ENCODE measurements at regions not wholly inside any gene's neighbourhood (a gene's known extent, or its start where the extent isn't known, plus 50 kb on each side); places are given as distances from the start of the nearest gene placed in this dataset.

GRCh38 chr10:88082806-88083596 lies 219.6 kb downstream of the PTEN start:
- no peak for DNase-seq (ENCODE audit: low read depth)

DNA sequence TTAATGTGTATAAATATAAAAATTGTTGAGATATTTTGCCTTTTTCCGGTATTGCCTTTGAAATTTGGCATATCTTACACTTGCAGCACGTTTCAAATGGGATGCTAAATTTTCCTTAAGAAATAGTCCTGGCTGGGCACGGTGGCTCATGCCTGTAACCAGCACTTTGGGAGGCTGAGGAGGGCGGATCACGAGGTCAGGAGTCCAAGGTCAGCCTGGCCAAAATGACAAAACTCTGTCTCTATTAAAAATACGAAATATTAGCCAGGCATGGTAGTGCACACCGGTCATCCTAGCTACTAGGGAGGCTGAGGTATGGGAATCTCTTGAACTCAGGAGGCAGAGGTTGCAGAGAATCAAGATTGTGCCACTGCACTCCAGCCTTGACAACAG lies 220.2 kb downstream of the PTEN start:
- no peak for DNase-seq (ENCODE audit: low read depth)

- DNase-seq (ENCODE audit: low read depth): no peak
These were observed 222.9 kb downstream of the PTEN start for GRCh38 chr10:88086187-88086960.

DNA sequence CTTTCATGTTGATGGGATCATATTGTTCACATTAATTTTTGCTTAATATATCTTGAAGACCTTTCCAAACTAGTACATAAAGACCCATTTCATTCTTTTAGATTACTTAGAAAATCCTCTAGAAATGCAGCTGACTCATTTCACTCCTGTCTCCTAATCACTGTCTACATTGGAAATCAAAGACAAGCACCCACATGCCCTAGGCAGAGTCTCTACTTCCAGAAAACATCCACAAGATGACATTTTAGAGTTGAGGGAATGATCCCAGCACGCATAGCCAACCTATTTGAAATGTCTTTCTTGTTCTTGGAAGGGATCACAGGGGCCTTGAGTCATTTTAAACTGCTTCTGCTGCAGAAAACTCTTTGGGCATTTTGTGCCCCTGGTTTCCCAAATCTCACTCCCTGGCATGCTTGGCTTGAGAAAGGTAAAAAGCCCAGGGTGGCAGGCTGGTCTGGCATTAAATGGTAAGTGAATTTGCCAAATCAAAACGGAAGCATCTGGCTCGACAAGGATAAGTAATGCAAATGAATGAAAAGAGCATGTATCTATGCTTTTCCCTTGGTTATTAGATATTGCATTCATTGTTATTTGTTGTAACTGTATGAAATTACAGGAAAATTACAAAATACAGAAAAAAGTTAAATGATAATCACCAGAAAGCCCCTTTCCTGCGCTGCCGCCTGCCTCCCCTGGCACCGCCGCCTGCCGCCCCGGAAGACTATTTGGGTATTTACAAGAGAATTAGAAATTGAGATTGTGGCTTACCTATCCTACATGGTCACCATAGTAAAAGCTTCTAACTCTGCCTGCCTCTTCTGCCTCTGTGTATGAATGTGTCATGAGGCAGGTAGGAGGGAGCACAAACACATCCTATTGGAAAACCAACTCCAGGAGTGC lies 225.3 kb downstream of the PTEN start:
- no peak for DNase-seq (ENCODE audit: low read depth)

DNA sequence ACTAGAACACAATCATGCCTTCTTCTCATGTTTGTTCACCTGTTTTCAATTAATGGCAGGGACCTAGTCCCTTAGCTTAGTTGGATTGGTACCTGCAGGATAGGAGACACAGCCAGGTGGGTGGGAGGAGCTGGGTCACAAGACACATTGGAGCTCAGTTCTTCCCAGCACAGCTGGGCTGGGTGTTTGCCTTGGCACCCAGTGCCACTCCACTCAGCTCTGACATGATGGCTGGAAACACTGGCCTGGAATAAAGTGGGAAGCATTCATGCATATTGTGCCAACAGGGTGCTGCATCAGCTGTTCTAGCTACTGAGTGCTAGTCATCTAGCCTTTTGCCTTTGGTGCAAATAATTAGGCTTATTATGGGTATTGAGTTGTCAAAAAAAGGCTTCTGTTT lies 226.1 kb downstream of the PTEN start:
- DNase-seq (ENCODE audit: low read depth): no peak

DNA sequence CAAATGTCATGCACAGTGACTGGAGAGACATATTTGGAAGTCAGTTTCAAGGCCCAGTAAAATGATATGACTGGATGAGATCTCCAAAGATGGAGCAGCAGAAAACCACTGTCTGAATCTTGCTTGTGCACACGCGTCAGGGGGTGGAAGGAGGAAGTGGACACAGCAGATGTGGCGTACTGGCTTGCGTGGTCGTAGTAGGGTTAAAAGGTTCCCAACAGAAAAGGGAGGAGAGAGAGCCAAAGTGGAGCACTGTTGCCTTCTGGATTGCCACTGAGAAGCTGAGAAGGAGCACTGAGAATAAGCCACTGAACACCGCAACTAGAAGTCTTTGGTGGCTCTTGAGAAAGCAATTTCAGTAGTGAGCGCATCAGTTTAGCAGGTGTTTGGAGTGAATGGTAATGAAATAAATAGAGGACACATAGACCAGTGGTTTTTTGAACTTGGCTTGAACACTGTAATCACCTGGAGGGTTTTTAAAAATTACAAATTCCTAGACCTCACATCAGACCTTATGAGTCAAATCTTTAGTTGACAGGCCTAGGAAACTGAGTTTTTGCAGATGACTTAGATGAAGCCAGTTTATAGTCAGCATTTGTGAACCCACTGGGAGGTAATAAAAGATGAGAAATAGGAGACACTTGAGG lies 227.3 kb downstream of the PTEN start:
- no peak for DNase-seq (ENCODE audit: low read depth)

DNA sequence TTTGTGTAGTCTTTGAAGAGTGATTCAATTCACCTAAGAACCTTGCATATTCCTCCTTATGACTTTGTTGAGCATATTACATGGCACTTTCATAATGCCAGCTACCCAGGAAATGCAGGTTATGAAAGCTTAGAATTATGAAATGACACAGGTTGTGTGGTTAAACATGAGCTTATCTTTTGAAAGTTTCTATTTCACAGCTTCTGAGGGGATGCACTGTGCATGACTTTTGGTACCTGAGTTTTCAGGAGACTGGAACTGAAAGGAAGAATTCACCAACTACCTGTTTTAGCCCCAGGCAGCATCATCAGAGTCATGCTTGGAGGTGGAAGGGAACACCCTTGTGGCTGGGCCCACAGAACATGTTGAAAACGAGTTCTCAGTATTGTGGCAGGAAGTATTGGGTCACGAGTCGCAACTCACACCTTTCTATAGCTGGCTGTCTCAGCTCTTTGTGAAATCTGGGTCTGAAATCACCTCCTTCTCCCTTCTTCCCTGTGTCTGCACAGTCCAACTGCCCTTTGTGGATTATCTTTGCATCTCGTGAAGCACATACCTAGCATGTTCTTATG lies 228.2 kb downstream of the PTEN start:
- DNase-seq (ENCODE audit: low read depth): peak; percentile 56

- no peak for DNase-seq (ENCODE audit: low read depth)
These were observed 228.8 kb downstream of the PTEN start for GRCh38 chr10:88092265-88092664.

DNA sequence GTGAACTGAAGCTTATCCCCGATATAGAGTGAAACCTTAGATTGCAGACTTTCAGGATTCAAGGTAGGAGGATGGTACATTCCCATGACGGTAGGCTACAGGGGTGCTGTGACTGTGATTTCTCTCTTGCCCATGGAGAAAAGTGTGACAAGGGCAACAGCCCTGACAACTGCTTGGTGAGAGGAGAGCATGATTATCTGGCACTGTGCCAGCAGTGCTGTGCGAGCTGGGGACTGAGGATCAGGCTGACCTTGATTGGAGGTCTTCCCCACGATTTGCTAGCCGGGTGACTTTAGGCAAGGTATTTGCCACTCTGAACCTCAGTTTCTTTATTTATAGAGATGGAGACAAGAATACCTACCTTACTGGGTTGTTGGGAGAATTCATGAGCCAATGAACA lies 229.5 kb downstream of the PTEN start:
- no peak for DNase-seq (ENCODE audit: low read depth)

DNA sequence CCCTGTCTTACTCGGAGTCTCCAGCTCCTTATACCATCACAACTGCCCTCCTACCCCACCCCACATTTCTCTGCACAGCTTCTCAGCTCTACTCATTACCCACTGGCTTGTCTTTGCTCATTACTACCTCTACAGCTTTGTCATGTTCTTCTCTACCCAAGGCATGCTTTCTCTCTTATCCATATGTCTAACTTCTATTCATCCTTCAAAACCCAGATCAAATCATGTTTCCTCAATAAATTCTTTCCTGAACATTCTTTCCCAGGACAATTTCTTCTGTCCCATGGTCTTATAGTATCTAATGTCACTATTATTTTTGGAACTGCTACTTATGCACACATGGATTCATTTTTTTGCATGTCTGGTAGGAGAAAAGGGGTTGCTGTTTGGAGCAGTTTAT lies 231.4 kb downstream of the PTEN start:
- DNase-seq (ENCODE audit: low read depth): no peak

DNA sequence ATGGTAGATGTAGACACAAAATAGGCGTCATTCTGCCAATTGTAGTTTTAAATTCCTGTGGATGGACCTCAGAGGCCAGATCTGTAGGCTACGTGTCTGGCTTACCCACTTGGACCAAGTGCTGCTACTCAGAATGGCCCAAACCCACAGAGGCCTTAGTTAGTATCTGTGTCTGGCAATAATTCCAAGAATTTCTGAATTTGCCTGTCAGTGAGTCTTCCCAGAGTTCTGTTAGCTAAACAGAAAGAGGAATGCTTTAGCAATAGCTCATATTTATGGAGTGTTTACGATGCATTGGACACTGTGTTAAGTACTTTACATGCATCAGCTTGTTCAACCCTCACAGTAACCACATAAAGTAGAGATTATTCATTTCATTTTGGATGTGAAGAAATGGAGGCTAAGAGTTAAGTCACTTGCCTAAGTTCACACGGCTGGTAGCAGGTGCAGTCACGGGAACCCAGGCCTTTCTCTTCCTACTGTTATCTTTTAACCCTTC lies 231.8 kb downstream of the PTEN start:
- no peak for DNase-seq (ENCODE audit: low read depth)

GRCh38 chr10:88095778-88096431 lies 232.5 kb downstream of the PTEN start:
- DNase-seq (ENCODE audit: low read depth): no peak

- DNase-seq (ENCODE audit: low read depth): no peak
These were observed 233.7 kb downstream of the PTEN start for GRCh38 chr10:88097092-88097516.

DNA sequence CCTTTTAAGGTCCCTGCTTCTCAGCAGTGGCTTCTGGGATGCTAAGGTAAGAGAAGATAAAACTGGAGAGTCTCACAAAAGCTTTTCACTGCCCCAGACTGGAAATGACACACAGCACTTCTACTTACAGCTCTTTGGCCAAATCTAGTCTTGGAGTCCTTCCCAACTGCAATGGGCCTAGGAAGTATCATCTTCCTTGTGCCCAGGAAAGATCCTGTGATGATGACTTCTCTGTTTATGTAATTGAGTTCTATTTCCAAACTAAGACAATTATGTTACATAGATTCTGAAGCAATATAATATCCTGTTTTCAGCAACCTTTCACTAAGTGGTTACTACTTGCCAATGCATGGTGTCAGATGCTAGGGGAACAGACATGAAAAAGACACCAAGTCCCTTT lies 234.1 kb downstream of the PTEN start:
- DNase-seq (ENCODE audit: low read depth): no peak

DNA sequence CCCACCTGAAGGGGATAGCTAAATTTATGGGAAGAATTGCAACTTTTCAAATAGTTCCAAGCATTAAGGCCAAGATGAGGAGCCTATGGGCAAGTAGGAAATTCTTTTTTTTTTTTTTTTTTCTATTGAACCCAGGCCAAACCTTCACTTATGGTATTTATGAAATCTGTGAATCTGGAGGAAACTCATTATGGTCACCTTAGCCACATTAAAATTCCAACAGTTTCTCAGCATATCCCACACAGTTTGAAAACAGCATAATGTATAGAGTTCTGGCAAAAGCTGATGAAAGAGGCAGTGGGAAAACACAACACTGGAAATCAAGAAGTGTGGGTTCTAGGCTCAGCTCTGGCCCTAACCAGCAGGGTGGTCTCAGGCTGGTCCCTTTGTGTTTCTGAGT lies 236.9 kb downstream of the PTEN start:
- DNase-seq (ENCODE audit: low read depth): no peak

DNA sequence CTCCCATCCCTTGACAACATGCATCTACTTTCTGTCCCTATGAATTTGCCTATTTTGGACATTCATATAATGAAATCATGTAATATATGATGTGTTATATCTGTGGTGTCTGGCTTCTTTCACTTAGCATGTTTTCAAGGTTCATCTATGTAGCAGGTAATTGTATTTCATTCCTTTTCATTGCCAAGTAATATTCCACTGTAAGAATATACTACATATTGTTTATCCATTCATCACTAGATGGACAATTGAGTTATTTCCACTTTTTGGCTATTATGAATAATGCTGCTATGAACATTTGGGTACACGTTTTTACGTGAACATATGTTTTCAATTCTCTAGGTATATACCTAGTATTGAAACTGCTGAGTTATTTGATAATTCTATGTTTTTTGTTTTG lies 238.2 kb downstream of the PTEN start:
- DNase-seq (ENCODE audit: low read depth): no peak

GRCh38 chr10:88103576-88103975 lies 240.2 kb downstream of the PTEN start:
- no peak for DNase-seq (ENCODE audit: low read depth)

DNA sequence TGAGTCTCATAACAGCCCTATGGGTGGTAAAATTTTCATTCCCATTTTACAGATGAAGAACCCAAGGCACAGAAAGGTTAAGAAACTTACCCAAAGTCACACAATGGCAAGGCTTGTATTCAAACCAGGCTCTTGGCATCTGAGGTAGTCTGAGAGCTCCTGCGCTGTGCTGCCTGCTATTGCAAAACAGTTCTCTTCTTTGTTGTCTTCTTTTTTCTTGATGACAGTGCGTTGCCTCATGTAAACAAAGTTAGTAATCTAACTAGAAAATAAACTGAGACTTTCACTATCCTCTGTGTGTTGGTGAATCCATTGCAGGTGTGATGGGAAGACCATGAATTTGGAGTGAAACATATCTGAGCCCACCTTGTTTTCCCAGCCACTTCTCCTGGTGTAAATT lies 240.8 kb downstream of the PTEN start:
- DNase-seq (ENCODE audit: low read depth): no peak

DNA sequence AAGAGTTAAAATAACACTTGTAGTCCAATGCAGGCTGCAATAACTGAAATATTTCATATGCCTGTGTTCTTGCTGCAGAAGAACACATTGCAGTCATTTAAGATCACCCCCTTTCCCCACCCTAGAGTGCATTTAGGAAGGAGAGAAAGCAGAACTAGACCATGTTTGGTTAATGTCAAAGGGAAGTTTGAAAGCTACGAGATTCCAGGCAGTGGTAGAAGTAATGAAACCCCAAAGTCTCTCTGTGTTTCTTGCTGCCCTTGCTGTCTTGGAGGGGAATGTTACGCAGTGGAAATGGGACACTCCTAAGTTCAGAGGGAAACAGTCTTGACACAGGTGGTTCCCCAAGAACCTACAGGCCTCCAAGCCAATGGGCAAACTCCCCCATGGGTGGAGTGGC lies 242.9 kb downstream of the PTEN start:
- DNase-seq (ENCODE audit: low read depth): no peak

DNA sequence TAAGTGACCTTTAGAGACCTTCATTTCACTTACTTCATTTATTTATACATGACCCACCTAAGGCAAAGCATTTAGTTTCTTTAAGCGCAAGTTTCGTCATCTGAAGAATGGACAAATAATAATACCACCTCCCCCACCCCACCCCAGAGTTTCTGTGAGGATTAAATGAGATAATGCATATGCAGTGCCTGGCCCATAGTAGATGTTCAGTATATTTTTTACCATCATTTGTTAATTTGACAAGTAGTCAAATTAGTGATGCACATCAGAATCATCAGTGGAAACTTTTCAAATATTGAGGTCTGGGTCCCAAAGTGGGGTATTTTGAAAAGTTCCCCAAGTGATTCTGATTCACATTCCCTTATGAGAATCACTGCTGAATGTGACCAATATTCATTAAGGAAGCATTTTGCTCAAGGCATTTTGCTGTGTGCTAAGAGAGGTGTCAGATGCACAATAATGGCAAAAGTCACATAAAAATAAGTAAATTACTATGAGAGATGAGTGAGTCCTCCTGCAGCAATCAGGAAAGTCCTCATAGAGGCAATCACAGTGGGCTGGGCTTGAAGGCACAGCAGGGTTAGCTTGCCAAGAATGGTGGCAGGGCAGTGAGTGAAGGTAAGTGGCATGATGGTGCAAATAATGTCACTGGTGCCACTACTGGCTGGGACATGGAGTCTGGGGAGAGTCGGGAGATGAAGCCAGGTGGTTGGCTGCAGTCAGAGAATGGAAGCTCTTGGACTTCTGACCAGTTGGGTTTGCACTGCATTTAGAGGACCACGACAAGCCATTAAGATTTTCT lies 244.1 kb downstream of the PTEN start:
- DNase-seq (ENCODE audit: low read depth): no peak

Data from activated gamma-delta T cell treated with anti-CD3 and anti-CD28 coated beads, Interleukin-2, amount 50 U/mL, for 16 hours (primary cell).